HepG2 (cell line): ENCODE measurements at regions not wholly inside any gene's neighbourhood (a gene's known extent, or its start where the extent isn't known, plus 50 kb on each side); places are given as distances from the start of the nearest gene placed in this dataset.
A peak's percentile ranks its signal among the peaks of the same experiment; 100 is the strongest.

Source experiments
- ATAC-seq: fragments of 200-7000 bp; cut with Tn5 transposase; 3 replicates; pipeline ENCODE4 v1.9.1; 2020; ENCODE audit warnings: mild to moderate bottlenecking, moderate library complexity
- BruUV-seq: library from RNA; stranded (reverse); fragments of 400-500 nt; replicated peaks from 2 replicates; lab custom pipeline; 2021; lab: Mats Ljungman, UMichigan
- CTCF ChIA-PET: fragments of 300-600 bp; formaldehyde crosslinking; extraction: SDS; loops from one replicate; lab custom pipeline; 2021; ENCODE audit warnings: low total read pairs, inconsistent platforms, low intra/inter-chr PET ratio; lab: Yijun Ruan, JAX
- POLR2A ChIA-PET: fragments of 350-600 bp; sonication (Branson Sonifier 250); formaldehyde crosslinking; loops from one replicate; lab custom pipeline; 2020; ENCODE audit warnings: antibody characterized with exemption, inconsistent platforms; lab: Yijun Ruan, JAX
- DNase-seq: peaks from one replicate; pipeline ENCODE4 v3.0.0-alpha.2; 2015; ENCODE audit warnings: low spot score
- FAIRE-seq: peaks from 3 replicates; lab custom pipeline; 2011; peaks lifted over from hg19 to GRCh38; lab: Jason Lieb, UNC
- H2AFZ ChIP-seq: one replicate; pipeline ENCODE4 v1.6.1; 2011; ENCODE audit warnings: low read length, inconsistent platforms
- H3K27ac ChIP-seq: fragments of 300-600 bp; 3 replicates; pipeline ENCODE4 v1.8.0; 2011; ENCODE audit warnings: mixed run types, mild to moderate bottlenecking, mixed read lengths, low read length, inconsistent platforms; ENCODE audit not compliant: insufficient read depth; ENCODE audit errors: extremely low read length
- H3K27me3 ChIP-seq, 2 experiments: fragments of 200-600 bp in 1 of 2; 2 replicates in 1 of 2; 3 replicates in 1 of 2; pipeline versions ENCODE4 v1.6.0 to v1.8.0; 2011; ENCODE audit warnings: low read length in 2 of 2, mild to moderate bottlenecking in 2 of 2, moderate library complexity in 2 of 2, inconsistent platforms in 1 of 2; ENCODE audit not compliant: insufficient read depth in 2 of 2, control insufficient read depth in 1 of 2
- H3K36me3 ChIP-seq, 2 experiments: fragments of 200-600 bp in 1 of 2; replicated peaks in 1 of 2; 2 replicates in 1 of 2; 3 replicates in 1 of 2; pipeline versions ENCODE4 v1.5.1 to v1.8.0; 2011; ENCODE audit warnings: low read length in 2 of 2, inconsistent platforms in 1 of 2; ENCODE audit not compliant: insufficient read depth in 2 of 2, control insufficient read depth in 1 of 2
- H3K4me1 ChIP-seq: 2 replicates; pipeline ENCODE4 v1.5.1; 2012; ENCODE audit warnings: low read length, inconsistent platforms; ENCODE audit not compliant: insufficient read depth
- H3K4me2 ChIP-seq: 2 replicates; pipeline ENCODE4 v1.6.0; 2011; ENCODE audit warnings: low read depth, low read length, inconsistent platforms
- H3K4me3 ChIP-seq, 3 experiments: fragments of 200-600 bp in 1 of 3; sonication (generic), shearing (Covaris generic) in 1 of 3; replicated peaks in 1 of 3; 2 replicates each; pipeline ENCODE4 v1.5.1; 2011 to 2016; ENCODE audit warnings: low read length in 3 of 3, inconsistent platforms in 2 of 3, low read depth in 2 of 3, mild to moderate bottlenecking in 2 of 3, control low read depth in 1 of 3, mixed read lengths in 1 of 3; ENCODE audit not compliant: insufficient read depth in 1 of 3
- H3K79me2 ChIP-seq: one replicate; pipeline ENCODE4 v1.6.1; 2011; ENCODE audit warnings: low read length, inconsistent platforms; ENCODE audit not compliant: insufficient read depth
- H3K9ac ChIP-seq: 2 replicates; pipeline ENCODE4 v1.6.0; 2011; ENCODE audit warnings: mild to moderate bottlenecking, low read depth, low read length, inconsistent platforms; ENCODE audit not compliant: insufficient read depth
- H3K9me3 ChIP-seq: 2 replicates; pipeline ENCODE4 v1.5.1; 2012; ENCODE audit warnings: mild to moderate bottlenecking, low read length
- H4K20me1 ChIP-seq: 2 replicates; pipeline ENCODE4 v1.6.0; 2011; ENCODE audit warnings: inconsistent platforms, mild to moderate bottlenecking, low read length, moderate library complexity; ENCODE audit not compliant: insufficient read depth
- E2F5 ChIP-seq: sonication (generic); formaldehyde crosslinking; conservative IDR thresholded peaks from 2 replicates; pipeline ENCODE4 v1.4.0; 2020; ENCODE audit warnings: missing genetic modification reagents
- FLYWCH1 ChIP-seq: sonication (generic); formaldehyde crosslinking; IDR thresholded peaks from 2 replicates; pipeline ENCODE4 v1.8.1; 2023; ENCODE audit warnings: mild to moderate bottlenecking, missing genetic modification reagents
- HOXA9 ChIP-seq: sonication (generic); formaldehyde crosslinking; IDR thresholded peaks from 2 replicates; pipeline ENCODE4 v1.8.1; 2022; ENCODE audit warnings: missing genetic modification reagents, mild to moderate bottlenecking, moderate library complexity, borderline replicate concordance
- NFE2L2 ChIP-seq: fragments of 150-350 bp; IDR thresholded peaks from 2 replicates; pipeline ENCODE4 v1.6.1; 2014; ENCODE audit warnings: low read length
- NFYC ChIP-seq: IDR thresholded peaks from 2 replicates; pipeline ENCODE4 v1.6.1; 2016; ENCODE audit warnings: missing genetic modification reagents, missing compliant biosample characterization
- SETDB1 ChIP-seq: sonication (generic); formaldehyde crosslinking; IDR thresholded peaks from 2 replicates; pipeline ENCODE4 v1.5.1; 2020; ENCODE audit warnings: missing genetic modification reagents, mild to moderate bottlenecking, borderline replicate concordance
- ZKSCAN8 ChIP-seq: IDR thresholded peaks from 2 replicates; pipeline ENCODE4 v1.6.1; 2016; ENCODE audit warnings: borderline replicate concordance, missing genetic modification reagents, missing compliant biosample characterization
- ZNF567 ChIP-seq: sonication (generic); formaldehyde crosslinking; IDR thresholded peaks from 2 replicates; pipeline ENCODE4 v1.8.1; 2023; ENCODE audit warnings: mild to moderate bottlenecking, missing genetic modification reagents, borderline replicate concordance
- ZNF7 ChIP-seq: IDR thresholded peaks from 2 replicates; pipeline ENCODE4 v1.6.1; 2016; ENCODE audit warnings: missing biosample characterization, missing genetic modification reagents
- ZNF776 ChIP-seq: sonication (generic); formaldehyde crosslinking; IDR thresholded peaks from 2 replicates; pipeline ENCODE4 v1.4.0; 2020; ENCODE audit warnings: mild to moderate bottlenecking, missing genetic modification reagents
- ZNF790 ChIP-seq: sonication (generic); formaldehyde crosslinking; IDR thresholded peaks from 2 replicates; pipeline ENCODE4 v1.8.0; 2022; ENCODE audit warnings: missing genetic modification reagents, mild to moderate bottlenecking, borderline replicate concordance
- ZSCAN5A ChIP-seq: sonication (generic); formaldehyde crosslinking; IDR thresholded peaks from 2 replicates; pipeline ENCODE4 v1.8.0; 2022; ENCODE audit warnings: mild to moderate bottlenecking, missing genetic modification reagents, borderline replicate concordance
- WGBS: methylation state at CpG from one replicate; pipeline ENCODE4 v1.1.6; 2017; ENCODE audit warnings: low lambda C conversion rate; 5-methylcytosine and 5-hydroxymethylcytosine counted together
- in situ Hi-C: cut with HindIII; loops from 2 replicates; pipeline ENCODE4 v1.10.0; 2017; ENCODE audit warnings: low pct_unique_long_range_greater_than_20kb; ENCODE audit not compliant: extremely low pct_ligation_motif_present
- intact Hi-C: fragments of 100-400 bp; cut with micrococcal nuclease; formaldehyde crosslinking; loops from one replicate; pipeline ENCODE4 v1.10.0; 2022; ENCODE audit not compliant: unreplicated experiment
- TF ChIP-seq, protein P1 (sequence below): sonication (generic); formaldehyde crosslinking; IDR thresholded peaks from 2 replicates; pipeline ENCODE4 v1.9.0; 2021; ENCODE audit warnings: missing genetic modification reagents, borderline replicate concordance
- TF ChIP-seq, protein P2 (sequence below): sonication (generic); formaldehyde crosslinking; IDR thresholded peaks from 2 replicates; pipeline ENCODE4 v1.8.1; 2023; ENCODE audit warnings: mild to moderate bottlenecking, missing genetic modification reagents
- TF ChIP-seq, protein P3 (sequence below): sonication (generic); formaldehyde crosslinking; IDR thresholded peaks from 2 replicates; pipeline ENCODE4 v1.8.0; 2022; ENCODE audit warnings: missing genetic modification reagents, mild to moderate bottlenecking, inconsistent platforms, borderline replicate concordance

DNA sequence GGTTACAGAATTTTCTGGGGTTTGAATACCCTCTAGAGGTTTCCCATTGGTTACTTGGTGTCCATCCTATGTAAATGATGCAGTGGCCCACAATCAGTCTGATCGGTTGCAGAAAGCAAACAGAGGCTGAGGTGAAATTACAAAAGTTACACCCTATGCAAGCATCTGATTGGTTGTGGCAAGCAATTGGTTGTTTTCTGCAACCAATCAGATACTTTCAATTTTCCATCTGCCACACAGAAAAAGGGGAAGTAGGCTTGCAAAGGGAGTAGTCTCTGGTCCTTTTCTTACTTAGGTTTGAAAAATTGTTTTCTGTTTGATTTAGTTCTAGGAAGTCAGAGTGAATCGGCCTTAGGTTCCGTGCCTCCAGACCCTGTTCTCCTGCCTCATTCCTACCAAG is 93.1 kb downstream of the WTIP start (continued):
- TF ChIP-seq ZSCAN5A (no peak), ZNF567 (no peak), HOXA9 (CRISPR knock-in tag) (no peak), E2F5 (no peak), SETDB1 (CRISPR knock-in tag) (no peak)
- TF ChIP-seq, protein P1, sequence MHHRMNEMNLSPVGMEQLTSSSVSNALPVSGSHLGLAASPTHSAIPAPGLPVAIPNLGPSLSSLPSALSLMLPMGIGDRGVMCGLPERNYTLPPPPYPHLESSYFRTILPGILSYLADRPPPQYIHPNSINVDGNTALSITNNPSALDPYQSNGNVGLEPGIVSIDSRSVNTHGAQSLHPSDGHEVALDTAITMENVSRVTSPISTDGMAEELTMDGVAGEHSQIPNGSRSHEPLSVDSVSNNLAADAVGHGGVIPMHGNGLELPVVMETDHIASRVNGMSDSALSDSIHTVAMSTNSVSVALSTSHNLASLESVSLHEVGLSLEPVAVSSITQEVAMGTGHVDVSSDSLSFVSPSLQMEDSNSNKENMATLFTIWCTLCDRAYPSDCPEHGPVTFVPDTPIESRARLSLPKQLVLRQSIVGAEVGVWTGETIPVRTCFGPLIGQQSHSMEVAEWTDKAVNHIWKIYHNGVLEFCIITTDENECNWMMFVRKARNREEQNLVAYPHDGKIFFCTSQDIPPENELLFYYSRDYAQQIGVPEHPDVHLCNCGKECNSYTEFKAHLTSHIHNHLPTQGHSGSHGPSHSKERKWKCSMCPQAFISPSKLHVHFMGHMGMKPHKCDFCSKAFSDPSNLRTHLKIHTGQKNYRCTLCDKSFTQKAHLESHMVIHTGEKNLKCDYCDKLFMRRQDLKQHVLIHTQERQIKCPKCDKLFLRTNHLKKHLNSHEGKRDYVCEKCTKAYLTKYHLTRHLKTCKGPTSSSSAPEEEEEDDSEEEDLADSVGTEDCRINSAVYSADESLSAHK (CRISPR knock-in tag) = no peak

- H3K36me3 ChIP-seq = no peaks in the 10 kb centered on the region
- FAIRE-seq = no peak
- no peak overlapping the region for H2AFZ ChIP-seq
- no TSS peak for BruUV-seq
- no peak overlapping the region for H3K9ac ChIP-seq
- H3K27me3 ChIP-seq = peaks cover 0 to 1% of the 10 kb centered on the region in 2 experiments; a peak in 1 of 5 replicates
- WGBS = 41% methylated on average over 14 of the region's 14 CpGs
- no peaks in the 10 kb centered on the region for H4K20me1 ChIP-seq
- TF ChIP-seq ZKSCAN8 (CRISPR knock-in tag) (no peak), NFE2L2 (no peak), NFYC (no peak), ZNF790 (CRISPR knock-in tag) (no peak), ZNF776 (CRISPR knock-in tag) (no peak), FLYWCH1 (CRISPR knock-in tag) (no peak), ZNF7 (peak; percentile 30; the same call in 1 of the 2 replicates)
- TF ChIP-seq, protein P2, sequence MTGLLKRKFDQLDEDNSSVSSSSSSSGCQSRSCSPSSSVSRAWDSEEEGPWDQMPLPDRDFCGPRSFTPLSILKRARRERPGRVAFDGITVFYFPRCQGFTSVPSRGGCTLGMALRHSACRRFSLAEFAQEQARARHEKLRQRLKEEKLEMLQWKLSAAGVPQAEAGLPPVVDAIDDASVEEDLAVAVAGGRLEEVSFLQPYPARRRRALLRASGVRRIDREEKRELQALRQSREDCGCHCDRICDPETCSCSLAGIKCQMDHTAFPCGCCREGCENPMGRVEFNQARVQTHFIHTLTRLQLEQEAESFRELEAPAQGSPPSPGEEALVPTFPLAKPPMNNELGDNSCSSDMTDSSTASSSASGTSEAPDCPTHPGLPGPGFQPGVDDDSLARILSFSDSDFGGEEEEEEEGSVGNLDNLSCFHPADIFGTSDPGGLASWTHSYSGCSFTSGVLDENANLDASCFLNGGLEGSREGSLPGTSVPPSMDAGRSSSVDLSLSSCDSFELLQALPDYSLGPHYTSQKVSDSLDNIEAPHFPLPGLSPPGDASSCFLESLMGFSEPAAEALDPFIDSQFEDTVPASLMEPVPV = no peak
- TF ChIP-seq, protein P3, sequence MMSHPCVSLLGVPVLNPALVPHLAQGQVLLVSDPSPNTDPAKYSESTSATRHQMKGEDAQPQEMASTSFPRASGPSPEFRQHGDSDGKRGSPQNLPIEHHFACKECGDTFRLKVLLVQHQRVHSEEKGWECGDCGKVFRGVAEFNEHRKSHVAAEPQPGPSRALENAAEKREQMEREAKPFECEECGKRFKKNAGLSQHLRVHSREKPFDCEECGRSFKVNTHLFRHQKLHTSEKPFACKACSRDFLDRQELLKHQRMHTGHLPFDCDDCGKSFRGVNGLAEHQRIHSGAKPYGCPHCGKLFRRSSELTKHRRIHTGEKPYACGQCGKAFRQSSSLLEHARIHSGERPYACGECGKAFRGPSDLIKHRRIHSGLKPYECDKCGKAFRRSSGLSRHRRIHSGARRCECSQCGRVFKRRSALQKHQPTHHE (CRISPR knock-in tag) = no peak
- ChIA-PET CTCF (no interaction called here), POLR2A (no interaction called here)
- no peaks in the 10 kb centered on the region for H3K79me2 ChIP-seq
- no peak for ATAC-seq
- H3K4me3 ChIP-seq = no peak overlapping the region
- peaks cover 6% of the 10 kb centered on the region; the same call in 1 of the 2 replicates for H3K9me3 ChIP-seq
- no peaks in the 10 kb centered on the region for H3K4me1 ChIP-seq
- H3K27ac ChIP-seq = no peak overlapping the region
- H3K4me2 ChIP-seq = peak overlapping the region; percentile 52; the same call in 1 of the 2 replicates
- no peak for DNase-seq
- intact Hi-C loops = no loop called here
- in situ Hi-C loops = no loop called here
Observed at GRCh38 chr19:34573226-34573864, 91.8 kb downstream of the WTIP start.
